ENCODE measurements at regions not wholly inside any gene's neighbourhood (a gene's known extent, or its start where the extent isn't known, plus 50 kb on each side); places are given as distances from the start of the nearest gene placed in this dataset.

DNA sequence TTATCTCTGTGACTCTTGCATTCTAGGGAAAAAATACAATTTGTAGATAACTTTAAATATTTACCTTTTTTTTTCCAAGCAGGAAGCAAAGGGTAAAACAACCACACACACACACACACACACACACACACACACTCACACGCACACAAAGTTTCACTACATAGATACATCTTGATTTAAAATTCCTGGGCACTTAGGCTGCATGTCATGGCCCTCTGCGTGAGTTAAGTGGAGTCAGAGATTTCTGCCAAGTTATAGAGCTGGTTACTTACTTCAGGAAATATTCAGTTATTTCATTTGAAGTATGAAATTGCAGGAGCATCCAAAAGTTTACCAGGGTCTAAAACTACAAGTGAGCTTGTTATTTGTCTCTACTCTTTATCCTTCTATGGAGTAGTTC lies 612.0 kb downstream of the IRS1 start:
- TF ChIP-seq, protein P1, sequence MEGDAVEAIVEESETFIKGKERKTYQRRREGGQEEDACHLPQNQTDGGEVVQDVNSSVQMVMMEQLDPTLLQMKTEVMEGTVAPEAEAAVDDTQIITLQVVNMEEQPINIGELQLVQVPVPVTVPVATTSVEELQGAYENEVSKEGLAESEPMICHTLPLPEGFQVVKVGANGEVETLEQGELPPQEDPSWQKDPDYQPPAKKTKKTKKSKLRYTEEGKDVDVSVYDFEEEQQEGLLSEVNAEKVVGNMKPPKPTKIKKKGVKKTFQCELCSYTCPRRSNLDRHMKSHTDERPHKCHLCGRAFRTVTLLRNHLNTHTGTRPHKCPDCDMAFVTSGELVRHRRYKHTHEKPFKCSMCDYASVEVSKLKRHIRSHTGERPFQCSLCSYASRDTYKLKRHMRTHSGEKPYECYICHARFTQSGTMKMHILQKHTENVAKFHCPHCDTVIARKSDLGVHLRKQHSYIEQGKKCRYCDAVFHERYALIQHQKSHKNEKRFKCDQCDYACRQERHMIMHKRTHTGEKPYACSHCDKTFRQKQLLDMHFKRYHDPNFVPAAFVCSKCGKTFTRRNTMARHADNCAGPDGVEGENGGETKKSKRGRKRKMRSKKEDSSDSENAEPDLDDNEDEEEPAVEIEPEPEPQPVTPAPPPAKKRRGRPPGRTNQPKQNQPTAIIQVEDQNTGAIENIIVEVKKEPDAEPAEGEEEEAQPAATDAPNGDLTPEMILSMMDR (IDR thresholded peaks at IDR 0.05), result no peak
- Histone ChIP-seq H3K36me3 (no peaks in the 10 kb centered on the region), H3K4me3 (ENCODE audit: low read depth in 1 of 2, low read length in 1 of 2) (no peak overlapping the region), H3K9me3 (no peaks in the 10 kb centered on the region), H3K27me3 (no peaks in the 10 kb centered on the region), H3K27ac (no peak overlapping the region), H3K4me1 (ENCODE audit: control insufficient read depth in 1 of 2, insufficient read depth in 1 of 2, low read depth in 1 of 2, low read length in 1 of 2) (no peaks in the 10 kb centered on the region)

DNA sequence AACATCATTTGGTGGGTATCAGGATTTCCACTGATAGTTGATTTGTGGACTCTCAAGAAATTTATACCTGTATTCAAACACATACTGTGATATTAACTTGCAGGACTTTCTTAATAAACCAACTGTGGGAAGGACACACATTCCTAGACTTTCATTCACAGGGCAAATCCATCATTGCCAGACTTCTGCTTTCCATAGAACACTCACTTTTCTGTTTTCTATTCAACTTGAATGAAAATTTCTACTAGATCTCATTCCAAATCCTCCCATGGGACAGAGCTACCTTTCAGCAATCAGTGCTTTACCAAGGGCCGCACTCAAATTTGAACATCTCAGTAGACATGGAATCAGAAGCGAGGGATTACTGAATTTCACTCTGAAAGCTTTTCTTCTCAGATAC lies 612.5 kb downstream of the IRS1 start:
- Histone ChIP-seq H3K4me1 (ENCODE audit: control insufficient read depth in 1 of 2, insufficient read depth in 1 of 2, low read depth in 1 of 2, low read length in 1 of 2) (no peaks in the 10 kb centered on the region), H3K27me3 (no peaks in the 10 kb centered on the region), H3K36me3 (no peaks in the 10 kb centered on the region), H3K4me3 (ENCODE audit: low read depth in 1 of 2, low read length in 1 of 2) (no peak overlapping the region), H3K9me3 (no peaks in the 10 kb centered on the region), H3K27ac (no peak overlapping the region)
- TF ChIP-seq, protein P1 (IDR thresholded peaks at IDR 0.05), result no peak

DNA sequence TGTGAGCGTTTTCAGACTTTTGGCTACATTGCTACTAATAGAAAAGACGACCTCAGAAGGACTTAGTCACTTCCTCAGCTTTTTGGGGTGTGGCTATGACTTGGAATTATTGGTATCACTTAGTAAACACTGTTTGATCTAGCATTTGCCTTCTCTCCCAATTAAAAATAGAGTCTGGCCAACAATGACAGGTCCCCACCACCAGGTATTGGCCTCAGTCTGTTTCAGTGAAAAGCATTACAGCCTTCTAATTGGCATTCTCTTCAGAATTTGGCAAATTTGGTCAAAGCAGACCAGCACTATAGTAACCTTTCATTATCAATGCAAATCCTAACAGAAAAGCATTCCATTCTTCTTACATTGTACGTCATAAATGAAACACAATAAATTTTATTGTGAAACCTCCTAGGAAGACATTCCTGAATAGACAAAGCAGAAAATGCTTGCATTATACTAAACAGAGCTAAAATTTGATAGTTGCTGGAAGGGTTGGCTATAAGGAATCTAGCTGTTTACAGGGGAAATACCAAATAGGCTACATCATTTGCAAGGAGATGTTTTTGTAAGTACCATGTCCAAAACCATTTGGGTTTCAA lies 613.9 kb downstream of the IRS1 start:
- H3K9me3 ChIP-seq, result no peaks in the 10 kb centered on the region
- no peaks in the 10 kb centered on the region for H3K36me3 ChIP-seq
- TF ChIP-seq, protein P1 (IDR thresholded peaks at IDR 0.05), result no peak
- H3K27ac ChIP-seq, result no peak overlapping the region
- H3K27me3 ChIP-seq, result no peaks in the 10 kb centered on the region
- no peak overlapping the region for H3K4me3 ChIP-seq (ENCODE audit: low read depth in 1 of 2, low read length in 1 of 2)
- no peaks in the 10 kb centered on the region for H3K4me1 ChIP-seq (ENCODE audit: control insufficient read depth in 1 of 2, insufficient read depth in 1 of 2, low read depth in 1 of 2, low read length in 1 of 2)

DNA sequence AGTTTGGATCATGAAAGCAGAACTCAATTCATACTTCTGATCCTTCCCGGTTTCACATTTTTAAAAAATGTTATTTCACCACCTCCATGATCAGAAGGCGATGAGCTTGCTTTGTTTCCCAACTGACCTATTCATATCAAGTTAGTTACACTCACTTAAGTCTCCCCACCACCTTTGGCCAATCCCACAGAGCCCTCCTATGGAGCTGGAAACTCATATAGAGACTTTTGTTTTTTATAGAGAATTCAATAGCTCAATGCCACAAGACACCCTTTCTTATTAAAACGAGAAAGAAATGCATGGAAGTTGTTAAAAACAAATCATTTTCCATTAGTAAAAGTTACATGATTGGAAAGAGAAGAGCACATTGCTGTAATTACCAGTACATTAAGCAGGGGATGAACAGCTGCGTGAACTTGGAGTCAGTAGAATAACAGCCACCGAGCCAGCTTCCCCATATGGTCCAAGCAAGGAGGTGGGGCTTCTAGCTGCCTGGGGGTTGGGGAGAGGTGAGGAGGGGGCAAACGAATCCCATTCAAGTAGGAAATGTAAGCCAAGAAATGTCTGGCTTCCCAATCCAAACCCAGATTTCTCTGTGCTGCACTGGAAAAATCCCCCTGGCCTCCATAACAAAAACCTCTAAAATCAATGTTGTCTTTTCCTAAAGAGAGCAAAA lies 614.5 kb downstream of the IRS1 start:
- H3K9me3 ChIP-seq, result no peaks in the 10 kb centered on the region
- TF ChIP-seq, protein P1 (IDR thresholded peaks at IDR 0.05), result no peak
- no peaks in the 10 kb centered on the region for H3K36me3 ChIP-seq
- H3K4me1 ChIP-seq (ENCODE audit: control insufficient read depth in 1 of 2, insufficient read depth in 1 of 2, low read depth in 1 of 2, low read length in 1 of 2), result no peaks in the 10 kb centered on the region
- no peak overlapping the region for H3K4me3 ChIP-seq (ENCODE audit: low read depth in 1 of 2, low read length in 1 of 2)
- no peaks in the 10 kb centered on the region for H3K27me3 ChIP-seq
- H3K27ac ChIP-seq, result no peak overlapping the region

DNA sequence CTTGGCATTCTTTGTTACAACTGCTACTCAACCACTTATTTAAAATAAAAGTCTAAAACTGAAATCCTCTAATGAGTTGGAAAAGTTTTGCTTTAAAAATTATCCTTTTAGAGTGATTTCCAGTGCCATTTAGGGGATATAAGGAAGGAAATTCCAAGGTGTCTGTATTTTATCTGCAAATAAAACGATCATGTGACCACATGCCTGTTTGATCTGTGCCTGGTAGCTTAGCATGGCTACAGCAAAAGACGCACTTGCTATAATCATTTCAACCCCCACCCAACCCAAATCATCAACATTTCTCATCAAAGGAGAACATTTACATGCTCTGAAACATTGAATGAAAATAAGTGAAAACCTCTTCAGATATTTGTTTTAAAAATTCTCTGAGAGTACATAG lies 615.1 kb downstream of the IRS1 start:
- no peaks in the 10 kb centered on the region for H3K27me3 ChIP-seq
- TF ChIP-seq, protein P1 (IDR thresholded peaks at IDR 0.05), result no peak
- no peaks in the 10 kb centered on the region for H3K36me3 ChIP-seq
- no peak overlapping the region for H3K4me3 ChIP-seq (ENCODE audit: low read depth in 1 of 2, low read length in 1 of 2)
- H3K4me1 ChIP-seq (ENCODE audit: control insufficient read depth in 1 of 2, insufficient read depth in 1 of 2, low read depth in 1 of 2, low read length in 1 of 2), result no peaks in the 10 kb centered on the region
- H3K9me3 ChIP-seq, result no peaks in the 10 kb centered on the region
- no peak overlapping the region for H3K27ac ChIP-seq

All from neutrophil (primary cell).